Adipocyte (in vitro differentiated cells): ENCODE measurements at regions not wholly inside any gene's neighbourhood (a gene's known extent, or its start where the extent isn't known, plus 50 kb on each side); places are given as distances from the start of the nearest gene placed in this dataset.

Experiments used
- DNase-seq: peaks from one replicate; pipeline ENCODE4 v3.0.0-alpha.2; 2015; ENCODE audit warnings: low read depth
- H3K27me3 ChIP-seq: replicated peaks from 2 replicates; pipeline ENCODE4 v1.7.0; 2013; ENCODE audit warnings: mild to moderate bottlenecking, low read length, moderate library complexity; ENCODE audit not compliant: control insufficient read depth, insufficient read depth
- H3K36me3 ChIP-seq: 2 replicates; pipeline ENCODE4 v1.7.0; 2013; ENCODE audit warnings: low read length, mild to moderate bottlenecking, moderate library complexity; ENCODE audit not compliant: control insufficient read depth, insufficient read depth, severe bottlenecking
- H3K4me1 ChIP-seq: 2 replicates; pipeline ENCODE4 v1.7.0; 2013; ENCODE audit warnings: mild to moderate bottlenecking, low read length, moderate library complexity; ENCODE audit not compliant: control insufficient read depth, insufficient read depth
- H3K4me3 ChIP-seq: 2 replicates; pipeline ENCODE4 v1.7.0; 2013; ENCODE audit warnings: mild to moderate bottlenecking, low read length, moderate library complexity
- H3K9ac ChIP-seq: 2 replicates; pipeline ENCODE4 v1.7.0; 2013; ENCODE audit warnings: mild to moderate bottlenecking, low read length, moderate library complexity
- H3K9me3 ChIP-seq: 2 replicates; pipeline ENCODE4 v1.7.0; 2013; ENCODE audit warnings: mild to moderate bottlenecking, low read length, moderate library complexity; ENCODE audit not compliant: control insufficient read depth

DNA sequence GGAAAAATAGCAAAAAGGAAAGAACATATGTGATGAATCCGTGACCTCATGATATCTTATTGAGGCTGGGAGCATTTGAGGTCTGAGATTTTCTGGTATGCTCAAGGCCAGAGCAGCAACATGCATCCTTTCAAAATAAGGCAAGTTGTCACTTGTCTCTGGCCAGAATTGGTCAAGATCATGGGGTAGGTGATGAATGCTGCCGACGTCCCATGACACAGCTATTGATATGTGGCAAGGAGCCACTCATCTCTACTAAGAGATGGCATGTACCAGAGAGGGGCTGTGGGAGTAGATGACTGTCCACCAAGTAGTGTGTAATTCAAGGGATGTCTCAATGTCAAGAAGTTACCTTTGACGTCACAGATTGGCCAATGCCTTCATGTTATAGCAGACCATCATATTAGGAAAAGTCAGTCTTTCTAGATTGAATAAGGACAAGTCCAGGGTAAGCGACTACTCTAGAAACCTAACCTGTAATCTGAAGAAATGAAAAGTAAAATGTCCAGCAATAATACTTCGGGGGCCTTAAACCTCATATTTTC, 527.4 kb downstream of the BMP2 start:
- no peak overlapping the region for H3K4me3 ChIP-seq
- H3K36me3 ChIP-seq: no peaks in the 10 kb centered on the region
- no peak for DNase-seq
- no peak overlapping the region for H3K9ac ChIP-seq
- H3K27me3 ChIP-seq: no peaks in the 10 kb centered on the region
- no peaks in the 10 kb centered on the region for H3K4me1 ChIP-seq
- H3K9me3 ChIP-seq: no peaks in the 10 kb centered on the region

DNA sequence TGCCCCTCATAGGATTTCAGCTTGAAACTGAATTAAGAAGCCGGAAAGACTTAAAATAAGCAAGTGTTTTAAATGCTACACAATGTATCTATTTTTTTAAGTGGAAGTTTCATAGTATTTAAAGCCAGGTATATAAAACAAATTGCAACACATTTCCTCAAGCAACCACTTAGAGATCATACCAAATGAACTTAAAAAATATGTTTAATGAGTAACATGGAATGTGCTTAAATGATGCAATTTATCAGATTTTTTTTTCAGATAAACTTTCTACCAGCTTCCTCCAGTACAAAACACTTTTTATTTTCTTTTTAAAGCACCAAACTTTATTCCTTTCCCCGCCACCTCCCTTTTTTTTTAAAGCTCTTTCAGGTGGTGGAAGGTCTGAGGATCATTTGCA, 534.3 kb downstream of the BMP2 start:
- DNase-seq: no peak
- H3K36me3 ChIP-seq: no peaks in the 10 kb centered on the region
- H3K4me3 ChIP-seq: no peak overlapping the region
- H3K9ac ChIP-seq: no peak overlapping the region
- H3K4me1 ChIP-seq: no peaks in the 10 kb centered on the region
- H3K27me3 ChIP-seq: peaks cover 8% of the 10 kb centered on the region
- no peaks in the 10 kb centered on the region for H3K9me3 ChIP-seq

- no peak for DNase-seq
- no peaks in the 10 kb centered on the region for H3K36me3 ChIP-seq
- H3K4me1 ChIP-seq: no peaks in the 10 kb centered on the region
- H3K4me3 ChIP-seq: no peak overlapping the region
- no peak overlapping the region for H3K9ac ChIP-seq
- H3K27me3 ChIP-seq: peaks cover 8% of the 10 kb centered on the region
- H3K9me3 ChIP-seq: no peaks in the 10 kb centered on the region
Measured at GRCh38 chr20:7302250-7302649, 534.8 kb downstream of the BMP2 start.

DNA sequence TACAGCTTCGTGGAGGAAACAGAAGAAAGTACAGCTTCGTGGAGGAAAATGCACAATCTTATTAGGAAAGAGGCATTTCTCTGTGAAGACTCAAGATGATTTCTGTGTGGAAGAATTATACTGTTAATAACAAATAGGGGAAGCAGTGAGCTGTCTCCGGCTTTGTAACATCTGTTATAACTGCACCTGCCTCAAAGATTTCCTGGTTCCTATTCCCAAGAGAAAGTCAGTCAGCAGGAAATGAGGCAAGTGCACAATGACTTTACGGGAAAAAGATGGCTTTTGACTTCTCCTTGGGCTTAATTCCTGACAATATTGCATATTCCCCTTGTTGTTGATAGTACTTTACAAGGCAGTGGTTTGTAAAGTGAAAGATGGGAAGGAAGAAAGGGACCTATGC, 538.5 kb downstream of the BMP2 start:
- H3K9ac ChIP-seq: no peak overlapping the region
- no peak overlapping the region for H3K4me3 ChIP-seq
- no peak for DNase-seq
- no peaks in the 10 kb centered on the region for H3K9me3 ChIP-seq
- no peaks in the 10 kb centered on the region for H3K36me3 ChIP-seq
- no peaks in the 10 kb centered on the region for H3K4me1 ChIP-seq
- peaks cover 8% of the 10 kb centered on the region for H3K27me3 ChIP-seq

GRCh38 chr20:7308163-7308562, 540.7 kb downstream of the BMP2 start:
- Histone ChIP-seq H3K36me3 (no peaks in the 10 kb centered on the region), H3K27me3 (peaks cover 8% of the 10 kb centered on the region), H3K4me3 (no peak overlapping the region), H3K9me3 (no peaks in the 10 kb centered on the region), H3K4me1 (no peaks in the 10 kb centered on the region), H3K9ac (no peak overlapping the region)
- DNase-seq: no peak

GRCh38 chr20:7313047-7313446, 545.6 kb downstream of the BMP2 start:
- DNase-seq: no peak
- Histone ChIP-seq H3K4me3 (no peak overlapping the region), H3K36me3 (no peaks in the 10 kb centered on the region), H3K9ac (no peak overlapping the region), H3K9me3 (no peaks in the 10 kb centered on the region), H3K4me1 (no peaks in the 10 kb centered on the region), H3K27me3 (no peaks in the 10 kb centered on the region)

- Histone ChIP-seq H3K9me3 (peaks cover 4% of the 10 kb centered on the region), H3K36me3 (no peaks in the 10 kb centered on the region), H3K4me1 (no peaks in the 10 kb centered on the region), H3K27me3 (no peaks in the 10 kb centered on the region), H3K9ac (no peak overlapping the region), H3K4me3 (no peak overlapping the region)
- DNase-seq: no peak
Measured at GRCh38 chr20:7323957-7324356, 556.5 kb downstream of the BMP2 start.

DNA sequence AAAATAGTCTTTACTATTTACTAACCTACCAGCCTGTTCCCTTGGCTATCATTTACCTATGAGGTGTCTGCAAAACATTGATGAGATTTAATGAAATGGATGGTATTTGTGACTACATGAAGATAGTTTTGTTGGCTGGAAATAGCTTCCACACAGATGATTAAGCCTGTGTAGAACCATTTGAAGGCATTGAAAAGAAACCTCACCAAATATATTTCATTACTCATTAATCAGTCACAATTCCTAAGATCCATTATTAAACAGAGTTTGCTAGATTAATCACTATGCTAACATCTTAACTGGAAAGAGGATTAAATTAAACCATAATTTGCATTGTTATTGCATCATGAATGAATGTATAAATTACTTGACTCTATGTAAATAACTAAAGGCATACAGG, 560.3 kb downstream of the BMP2 start:
- no peaks in the 10 kb centered on the region for H3K36me3 ChIP-seq
- no peak overlapping the region for H3K9ac ChIP-seq
- peaks cover 4% of the 10 kb centered on the region for H3K4me1 ChIP-seq
- H3K27me3 ChIP-seq: no peaks in the 10 kb centered on the region
- DNase-seq: no peak
- H3K9me3 ChIP-seq: no peaks in the 10 kb centered on the region
- H3K4me3 ChIP-seq: no peak overlapping the region

- no peak for DNase-seq
- no peak overlapping the region for H3K4me3 ChIP-seq
- H3K27me3 ChIP-seq: no peaks in the 10 kb centered on the region
- no peaks in the 10 kb centered on the region for H3K36me3 ChIP-seq
- H3K4me1 ChIP-seq: peaks cover 4% of the 10 kb centered on the region
- H3K9me3 ChIP-seq: peaks cover 3% of the 10 kb centered on the region
- no peak overlapping the region for H3K9ac ChIP-seq
Measured at GRCh38 chr20:7330850-7331249, 563.4 kb downstream of the BMP2 start.

GRCh38 chr20:7332169-7332568, 564.7 kb downstream of the BMP2 start:
- Histone ChIP-seq H3K4me1 (peaks cover 4% of the 10 kb centered on the region), H3K27me3 (no peaks in the 10 kb centered on the region), H3K4me3 (no peak overlapping the region), H3K9ac (no peak overlapping the region), H3K9me3 (peaks cover 3% of the 10 kb centered on the region), H3K36me3 (no peaks in the 10 kb centered on the region)
- DNase-seq: no peak

GRCh38 chr20:7333841-7334240, 566.4 kb downstream of the BMP2 start:
- H3K4me3 ChIP-seq: no peak overlapping the region
- H3K27me3 ChIP-seq: no peaks in the 10 kb centered on the region
- H3K4me1 ChIP-seq: peaks cover 4% of the 10 kb centered on the region
- H3K36me3 ChIP-seq: no peaks in the 10 kb centered on the region
- no peak overlapping the region for H3K9ac ChIP-seq
- H3K9me3 ChIP-seq: peaks cover 3% of the 10 kb centered on the region
- DNase-seq: no peak

DNA sequence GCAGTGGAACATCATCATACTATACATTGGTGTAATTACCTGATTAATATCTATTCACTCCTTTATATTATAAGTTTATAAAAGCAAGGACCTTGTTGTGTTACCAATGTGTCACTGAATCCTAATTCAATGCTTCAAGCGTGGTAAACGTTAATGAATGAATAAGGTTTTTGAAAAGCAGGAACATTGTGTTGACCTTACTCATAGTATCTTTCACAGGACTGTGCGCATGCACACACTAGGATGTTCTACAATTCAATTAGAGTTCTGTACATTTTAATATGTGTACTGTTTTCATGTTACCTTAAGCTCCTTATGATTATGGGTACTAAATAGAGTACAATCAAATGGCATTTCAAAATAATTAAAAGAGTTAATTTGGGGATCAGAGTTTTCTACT, 578.5 kb downstream of the BMP2 start:
- H3K4me1 ChIP-seq: no peaks in the 10 kb centered on the region
- no peak overlapping the region for H3K9ac ChIP-seq
- H3K27me3 ChIP-seq: no peaks in the 10 kb centered on the region
- H3K36me3 ChIP-seq: no peaks in the 10 kb centered on the region
- no peak overlapping the region for H3K4me3 ChIP-seq
- no peak for DNase-seq
- peaks cover 4% of the 10 kb centered on the region for H3K9me3 ChIP-seq
